GM10847 (cell line): ENCODE measurements at regions not wholly inside any gene's neighbourhood (a gene's known extent, or its start where the extent isn't known, plus 50 kb on each side); places are given as distances from the start of the nearest gene placed in this dataset.

Experiments
- POLR2A ChIP-seq: IDR thresholded peaks from 2 replicates; pipeline ENCODE4 v1.6.1; 2011; ENCODE audit not compliant: insufficient read length; ENCODE audit errors: extremely low read depth

GRCh38 chr6:56756791-56757587, 114.3 kb upstream of the DST start:
- no peak for TF ChIP-seq POLR2A

GRCh38 chr6:56756219-56756789, 113.6 kb upstream of the DST start:
- no peak for TF ChIP-seq POLR2A

GRCh38 chr6:56755040-56755439, 112.4 kb upstream of the DST start:
- no peak for TF ChIP-seq POLR2A

GRCh38 chr6:56753811-56754210, 111.1 kb upstream of the DST start:
- TF ChIP-seq POLR2A: no peak

- TF ChIP-seq POLR2A: no peak
These were observed 109.8 kb upstream of the DST start for GRCh38 chr6:56752534-56752933.

- TF ChIP-seq POLR2A: no peak
These were observed 109.3 kb upstream of the DST start for GRCh38 chr6:56752009-56752408.

GRCh38 chr6:56751604-56752003, 108.9 kb upstream of the DST start:
- TF ChIP-seq POLR2A: no peak

GRCh38 chr6:56750686-56751085, 108.0 kb upstream of the DST start:
- TF ChIP-seq POLR2A: no peak

GRCh38 chr6:56749632-56750151, 107.0 kb upstream of the DST start:
- no peak for TF ChIP-seq POLR2A

GRCh38 chr6:56746767-56747504, 104.2 kb upstream of the DST start:
- no peak for TF ChIP-seq POLR2A

- TF ChIP-seq POLR2A: no peak
These were observed 103.3 kb upstream of the DST start for GRCh38 chr6:56745971-56746370.

- TF ChIP-seq POLR2A: no peak
These were observed 102.4 kb upstream of the DST start for GRCh38 chr6:56745081-56745480.

- TF ChIP-seq POLR2A: no peak
These were observed 101.8 kb upstream of the DST start for GRCh38 chr6:56744528-56744927.

- no peak for TF ChIP-seq POLR2A
These were observed 99.6 kb upstream of the DST start for GRCh38 chr6:56742122-56742791.

GRCh38 chr6:56741472-56741871, 98.8 kb upstream of the DST start:
- TF ChIP-seq POLR2A: no peak
